DMS 273 treated with DMSO at 0.1 percent for 48 hours (cell line): ENCODE measurements at regions not wholly inside any gene's neighbourhood (a gene's known extent, or its start where the extent isn't known, plus 50 kb on each side); places are given as distances from the start of the nearest gene placed in this dataset.

Source experiments
- DNase-seq: peaks from one replicate; lab custom pipeline; 2025; lab: John Stamatoyannopoulos, UW

GRCh38 chr11:91244912-91245311 is 979.7 kb upstream of the FAT3 start:
- DNase-seq: no peak

- no peak for DNase-seq
Observed at GRCh38 chr11:91243630-91244029, 981.0 kb upstream of the FAT3 start.

DNA sequence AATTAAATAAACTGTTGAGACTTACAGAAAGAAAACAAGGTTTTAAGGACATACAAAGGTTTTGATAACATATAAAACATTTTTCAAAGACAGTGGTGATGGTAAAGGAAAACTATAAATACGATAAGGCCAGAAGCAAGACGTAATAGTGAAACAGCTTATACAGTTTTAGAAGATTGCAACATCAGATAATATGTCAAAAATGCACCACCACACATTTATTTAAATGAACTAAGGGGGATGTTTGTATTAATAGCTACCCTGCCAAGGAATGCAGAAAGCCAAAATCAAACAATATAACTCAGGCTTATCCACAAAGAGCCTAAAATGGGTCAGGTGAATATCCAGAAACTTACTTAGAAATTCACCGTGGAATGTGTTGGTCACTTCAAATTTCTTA is 981.6 kb upstream of the FAT3 start:
- DNase-seq: no peak

GRCh38 chr11:91241226-91241625 is 983.4 kb upstream of the FAT3 start:
- DNase-seq: no peak

DNA sequence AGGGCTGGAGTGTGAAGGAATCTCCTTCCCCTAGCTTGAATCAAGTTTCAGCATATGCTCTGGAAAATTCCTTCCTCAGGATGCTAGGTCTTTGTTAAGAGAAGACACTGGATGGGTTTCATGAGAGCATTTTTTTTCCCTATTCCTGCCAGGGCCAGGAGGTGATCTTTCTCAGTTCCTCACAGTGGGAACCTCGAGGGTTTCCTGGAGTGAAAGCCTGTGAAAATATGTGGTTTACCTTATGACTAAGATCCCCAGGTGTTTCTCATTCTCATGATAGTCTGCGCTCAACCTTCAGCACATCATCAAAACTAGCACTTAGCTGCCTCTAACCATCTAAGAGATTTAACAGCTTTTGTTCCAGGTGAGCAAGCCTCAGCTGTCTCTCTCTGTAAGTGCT is 985.3 kb upstream of the FAT3 start:
- DNase-seq: no peak

GRCh38 chr11:91231226-91231625 is 993.4 kb upstream of the FAT3 start:
- no peak for DNase-seq

DNA sequence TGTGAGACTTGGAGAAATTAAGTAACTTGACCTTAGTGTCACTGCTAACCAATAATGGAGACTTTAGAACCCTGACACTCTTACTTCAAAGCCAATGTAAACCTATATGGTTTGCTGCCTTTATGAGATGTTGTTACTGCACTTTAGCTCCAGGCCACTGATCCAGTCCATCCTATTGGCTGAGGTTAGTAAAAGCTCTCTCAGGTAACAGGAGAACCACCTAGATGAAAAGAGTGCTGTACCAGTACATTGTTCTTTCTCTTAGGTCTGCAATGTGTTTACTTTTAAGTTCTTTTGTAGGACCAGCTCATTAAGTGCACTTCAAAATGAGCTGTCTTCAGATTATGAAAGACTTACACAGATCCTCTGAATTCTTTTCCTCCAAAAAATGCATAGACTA is 994.0 kb upstream of the FAT3 start:
- DNase-seq: no peak

GRCh38 chr11:91222830-91223229 is 1000.0 kb upstream of the CHORDC1 start:
- DNase-seq: no peak

- DNase-seq: no peak
Observed at GRCh38 chr11:91220476-91221202, 997.8 kb upstream of the CHORDC1 start.

- DNase-seq: no peak
Observed at GRCh38 chr11:91219535-91219934, 996.7 kb upstream of the CHORDC1 start.

DNA sequence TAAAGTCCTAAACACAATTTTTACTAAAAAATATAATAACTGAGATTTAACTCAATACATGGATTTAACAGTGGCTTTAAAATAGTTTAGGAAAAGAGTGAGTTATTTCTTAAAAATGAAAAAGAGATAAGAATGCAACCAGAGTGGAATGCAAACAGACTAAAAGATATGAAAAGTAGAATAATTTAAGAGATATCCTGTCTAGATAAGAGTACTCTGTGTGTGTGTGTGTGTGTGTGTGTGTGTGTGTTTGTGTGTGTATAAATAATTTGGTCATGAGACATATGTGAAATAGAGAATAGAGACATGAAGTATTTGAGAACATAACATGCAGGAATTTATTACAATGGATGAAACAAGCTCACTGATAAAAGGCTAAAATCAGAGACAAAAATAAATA is 986.9 kb upstream of the CHORDC1 start:
- no peak for DNase-seq

GRCh38 chr11:91209306-91209705 is 986.5 kb upstream of the CHORDC1 start:
- DNase-seq: no peak

- DNase-seq: no peak
Observed at GRCh38 chr11:91199866-91200265, 977.0 kb upstream of the CHORDC1 start.

GRCh38 chr11:91194546-91194945 is 971.7 kb upstream of the CHORDC1 start:
- no peak for DNase-seq

DNA sequence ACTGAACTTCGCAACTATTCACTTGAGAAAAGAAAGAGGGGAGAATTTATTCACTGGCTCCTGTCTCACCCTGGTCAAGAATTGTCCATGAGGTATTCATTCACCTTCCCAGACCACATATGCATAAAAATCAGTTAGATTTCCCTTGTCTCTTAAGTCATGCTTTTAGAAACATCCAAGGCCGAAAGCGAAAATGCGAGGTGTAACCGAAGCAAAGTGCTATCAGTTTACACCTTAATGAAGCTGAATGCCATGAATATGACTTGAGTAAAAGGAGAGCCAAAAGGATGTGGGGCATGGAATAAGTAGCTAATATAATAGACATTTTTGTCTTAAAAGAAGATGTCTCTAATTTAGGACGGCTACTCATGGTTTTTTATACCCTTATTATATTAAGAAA is 965.6 kb upstream of the CHORDC1 start:
- no peak for DNase-seq

GRCh38 chr11:91187314-91187713 is 964.5 kb upstream of the CHORDC1 start:
- DNase-seq: no peak

DNA sequence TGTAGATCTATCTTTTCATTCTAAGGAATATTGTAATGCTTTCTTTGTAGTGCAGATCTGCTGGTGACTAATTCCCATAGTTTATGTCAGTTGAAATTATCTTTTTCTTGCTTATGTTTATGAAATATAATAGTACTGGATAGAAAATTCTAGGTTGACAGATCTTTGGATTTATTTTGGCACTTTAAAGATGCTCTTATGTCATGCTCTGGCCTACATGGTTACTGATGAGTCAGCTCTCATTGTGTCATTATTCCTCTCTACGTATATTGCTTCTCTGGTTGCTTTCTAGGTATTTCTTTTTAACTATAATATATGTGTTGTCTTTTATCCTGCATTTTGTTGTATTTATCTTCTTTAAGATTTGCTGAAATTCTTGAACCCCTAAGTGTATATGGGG is 955.5 kb upstream of the CHORDC1 start:
- no peak for DNase-seq

DNA sequence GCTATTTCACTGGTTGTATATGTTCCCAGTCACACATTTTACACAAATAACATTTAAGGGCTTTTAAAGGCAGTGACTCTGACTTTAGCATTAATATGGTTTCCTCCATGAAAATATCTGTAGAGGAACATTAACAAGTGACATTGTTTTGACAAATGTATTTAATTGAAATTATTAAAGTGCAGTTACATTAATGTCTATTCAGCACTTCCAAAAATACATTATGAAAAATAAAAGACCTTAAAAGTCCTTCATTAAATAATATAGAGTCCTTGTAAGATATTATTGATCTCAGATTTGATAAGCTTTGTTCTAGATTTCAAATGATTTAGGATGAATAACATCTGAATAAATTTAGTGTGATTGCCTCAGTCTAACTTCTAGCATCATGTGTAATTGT is 951.9 kb upstream of the CHORDC1 start:
- DNase-seq: no peak

DNA sequence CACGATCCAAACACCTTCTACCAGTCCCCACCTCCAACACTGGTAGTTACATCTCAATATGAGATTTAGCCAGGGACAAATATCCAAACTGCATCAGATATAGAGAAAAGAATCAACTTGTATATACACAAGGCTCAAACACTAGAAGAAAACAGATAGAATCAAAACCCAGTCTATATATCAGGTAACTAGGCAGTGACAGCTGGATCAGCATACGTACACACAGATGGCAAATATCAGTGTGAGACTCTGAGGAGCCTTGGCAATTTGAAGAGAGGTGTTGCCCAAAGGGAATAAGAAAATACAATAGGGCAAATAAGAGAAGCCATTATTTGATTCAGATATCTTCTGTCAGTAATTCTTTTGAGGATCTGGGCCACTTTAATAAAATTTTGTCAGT is 951.3 kb upstream of the CHORDC1 start:
- DNase-seq: peak; percentile 61

- DNase-seq: peak; percentile 44
Observed at GRCh38 chr11:91173701-91174100, 950.9 kb upstream of the CHORDC1 start.

DNA sequence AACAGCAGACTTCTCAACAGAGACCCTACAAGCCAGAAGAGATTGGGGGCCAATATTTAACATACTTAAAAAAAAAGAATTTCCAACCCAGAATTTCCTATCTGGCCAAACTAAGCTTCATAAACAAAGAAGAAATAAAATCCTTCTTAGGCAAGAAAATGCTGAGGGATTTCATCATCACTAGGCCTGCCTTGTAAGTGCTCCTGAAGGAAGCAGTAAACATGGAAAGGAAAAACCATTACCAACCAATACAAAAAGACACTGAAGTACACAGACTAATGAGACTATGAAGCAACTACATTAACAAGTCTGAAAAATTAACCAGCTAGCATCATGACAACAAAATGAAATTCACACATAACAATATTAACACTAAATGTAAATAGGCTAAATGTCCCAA is 947.9 kb upstream of the CHORDC1 start:
- DNase-seq: no peak

DNA sequence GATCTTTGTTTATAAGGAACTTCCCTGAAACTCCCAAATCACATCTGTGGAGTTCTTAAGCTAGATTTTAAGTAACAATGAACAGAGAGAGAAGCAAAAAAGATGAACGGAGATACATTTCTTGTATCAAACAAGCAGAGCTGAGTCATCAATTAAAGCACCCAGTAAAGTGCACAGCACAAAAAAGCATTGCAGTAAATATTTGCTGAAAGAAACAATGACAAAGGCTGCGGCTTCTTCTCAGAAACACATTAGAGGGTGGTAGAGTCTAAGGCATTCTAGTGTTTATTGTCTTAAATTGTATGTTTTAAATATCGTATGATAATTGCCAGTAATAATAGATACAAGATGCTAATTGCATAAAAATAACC is 941.6 kb upstream of the CHORDC1 start:
- no peak for DNase-seq

GRCh38 chr11:91163619-91164451 is 941.0 kb upstream of the CHORDC1 start:
- DNase-seq: no peak

- no peak for DNase-seq
Observed at GRCh38 chr11:91160661-91161060, 937.8 kb upstream of the CHORDC1 start.
